LNCaP clone FGC (cell line): ENCODE measurements at regions not wholly inside any gene's neighbourhood (a gene's known extent, or its start where the extent isn't known, plus 50 kb on each side); places are given as distances from the start of the nearest gene placed in this dataset.

Source experiments
- DNase-seq: peaks from one replicate; pipeline ENCODE4 v3.0.0-alpha.2; 2011; ENCODE audit warnings: low read depth
- H3K4me3 ChIP-seq: 2 replicates; pipeline ENCODE4 v1.5.1; 2011; ENCODE audit warnings: mild to moderate bottlenecking, low read depth, low read length, control low read depth
- CTCF ChIP-seq: IDR thresholded peaks from 2 replicates; pipeline ENCODE4 v1.5.1; 2012; ENCODE audit warnings: mild to moderate bottlenecking; ENCODE audit not compliant: control insufficient read depth, insufficient read depth; ENCODE audit errors: extremely low read depth

GRCh38 chr10:69739634-69740033 is 62.1 kb upstream of the COL13A1 start:
- TF ChIP-seq CTCF, result no peak
- DNase-seq, result no peak
- H3K4me3 ChIP-seq, result no peak overlapping the region

- no peak for DNase-seq
- H3K4me3 ChIP-seq, result no peak overlapping the region
- no peak for TF ChIP-seq CTCF
Measured at GRCh38 chr10:69740126-69740525, 61.6 kb upstream of the COL13A1 start.

- TF ChIP-seq CTCF, result no peak
- DNase-seq, result no peak
- no peak overlapping the region for H3K4me3 ChIP-seq
Measured at GRCh38 chr10:69741252-69741651, 60.5 kb upstream of the COL13A1 start.

GRCh38 chr10:69741671-69742355 is 59.9 kb upstream of the COL13A1 start:
- TF ChIP-seq CTCF, result no peak
- DNase-seq, result no peak
- H3K4me3 ChIP-seq, result no peak overlapping the region

GRCh38 chr10:69742356-69742695 is 59.4 kb upstream of the COL13A1 start:
- no peak for DNase-seq
- no peak for TF ChIP-seq CTCF
- H3K4me3 ChIP-seq, result no peak overlapping the region

GRCh38 chr10:69742928-69743602 is 58.6 kb upstream of the COL13A1 start:
- peak; percentile 60 for TF ChIP-seq CTCF
- DNase-seq, result no peak

GRCh38 chr10:69744971-69745370 is 56.7 kb upstream of the COL13A1 start:
- DNase-seq, result no peak
- no peak overlapping the region for H3K4me3 ChIP-seq
- no peak for TF ChIP-seq CTCF

More at GRCh38 chr10:69742928-69743602, 58.6 kb upstream of the COL13A1 start:
- no peak overlapping the region for H3K4me3 ChIP-seq
